Stimulated activated CD8-positive, alpha-beta memory T cell treated with anti-CD3 and anti-CD28 coated beads, Interleukin-15, amount 100 ng/mL, for 48 hours (primary cell): ENCODE measurements at regions not wholly inside any gene's neighbourhood (a gene's known extent, or its start where the extent isn't known, plus 50 kb on each side); places are given as distances from the start of the nearest gene placed in this dataset.
"Not testable (repeated sequence)": the region's sequence is repeated elsewhere in the genome, so short reads cannot be mapped to it uniquely, and the experiment has no call there.

Source experiments
- DNase-seq, 2 donors: peaks; one replicate each; pipeline ENCODE4 v3.0.0-alpha.2; 2020; ENCODE audit warnings: low read depth in 2 of 2

DNA sequence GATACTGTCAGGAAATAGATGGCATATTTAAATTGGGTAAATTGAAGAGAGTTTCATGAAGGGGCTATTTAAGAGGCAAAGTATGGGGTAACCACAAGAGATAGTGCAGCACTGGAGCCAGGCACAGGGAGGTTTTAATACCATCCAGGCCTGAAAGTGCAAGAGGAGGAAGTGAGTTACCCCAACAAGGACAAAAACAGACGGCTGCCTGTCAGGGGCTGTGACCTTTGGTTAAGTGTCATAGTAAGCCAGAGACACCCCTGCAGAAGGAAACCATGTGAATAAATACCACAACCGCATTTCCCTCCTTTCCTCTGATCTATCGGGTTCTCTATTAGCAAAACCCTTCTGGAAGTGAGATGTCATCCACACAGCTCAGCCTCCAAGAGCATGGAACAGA, 122.0 kb upstream of the DHRS4 start:
- peak in 1 of 2 donors; percentile 0 for DNase-seq

DNA sequence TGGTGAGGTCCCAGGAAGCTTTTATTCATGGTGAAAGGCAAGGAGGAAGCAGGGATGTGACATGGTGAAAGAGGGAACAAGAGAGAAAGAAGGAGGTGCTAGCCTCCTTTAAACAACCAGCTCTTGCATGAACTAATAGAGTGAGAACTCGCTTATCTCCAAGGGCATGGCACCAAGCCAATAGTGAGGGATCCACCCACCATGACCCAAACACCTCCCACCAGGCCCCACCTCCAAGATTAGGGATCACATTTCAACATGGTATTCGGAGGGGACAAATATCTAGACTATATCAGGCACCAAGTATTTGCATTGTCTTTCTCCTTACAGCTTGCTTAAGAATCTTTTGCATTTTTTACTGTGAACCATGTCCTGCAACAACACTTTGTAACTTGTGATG, 91.9 kb upstream of the DHRS4 start:
- no peak for DNase-seq

- no peak for DNase-seq
These were observed 91.1 kb upstream of the DHRS4 start for GRCh38 chr14:23862513-23862912.

DNA sequence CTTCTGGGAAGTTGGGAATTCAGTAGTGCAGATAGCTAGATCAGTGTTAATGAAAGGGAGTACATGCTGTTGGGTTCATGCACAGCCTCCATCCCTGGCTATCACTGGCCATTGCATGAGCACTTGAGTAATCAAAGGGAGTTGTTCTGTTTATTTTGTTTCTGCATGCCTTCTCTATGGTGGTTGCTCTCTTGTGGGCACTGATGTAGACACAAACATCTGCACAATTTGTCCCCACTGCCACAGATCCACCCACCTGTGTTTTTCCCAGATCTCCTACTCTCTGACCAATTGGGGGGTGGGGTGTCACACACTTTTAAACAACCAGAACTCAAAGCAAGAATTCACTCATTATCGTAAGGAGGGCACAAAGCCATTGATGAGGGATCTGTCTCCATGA, 89.7 kb upstream of the DHRS4 start:
- DNase-seq: no peak

- DNase-seq: no peak
These were observed 89.3 kb upstream of the DHRS4 start for GRCh38 chr14:23864259-23864658.

- no peak for DNase-seq
These were observed 88.7 kb upstream of the DHRS4 start for GRCh38 chr14:23864861-23865260.

DNA sequence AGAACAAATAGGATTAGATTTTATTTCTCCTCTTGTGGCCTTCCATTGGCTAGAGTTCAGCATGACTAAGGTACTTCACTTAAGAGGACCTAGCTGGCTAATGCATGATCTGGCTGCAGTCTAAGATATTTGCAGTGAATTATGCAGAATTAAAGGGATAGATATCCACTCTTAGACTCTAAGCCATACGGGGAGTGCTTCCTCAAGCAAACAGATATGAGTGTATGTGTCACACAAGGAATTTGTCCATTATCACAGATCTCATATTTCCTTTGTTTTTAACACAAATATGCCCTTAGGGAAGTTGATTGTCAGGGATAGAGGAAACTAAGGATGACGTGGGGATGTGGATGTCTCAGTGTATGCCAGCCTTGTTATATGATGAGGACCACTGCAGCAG, 88.1 kb upstream of the DHRS4 start:
- DNase-seq: no peak

DNA sequence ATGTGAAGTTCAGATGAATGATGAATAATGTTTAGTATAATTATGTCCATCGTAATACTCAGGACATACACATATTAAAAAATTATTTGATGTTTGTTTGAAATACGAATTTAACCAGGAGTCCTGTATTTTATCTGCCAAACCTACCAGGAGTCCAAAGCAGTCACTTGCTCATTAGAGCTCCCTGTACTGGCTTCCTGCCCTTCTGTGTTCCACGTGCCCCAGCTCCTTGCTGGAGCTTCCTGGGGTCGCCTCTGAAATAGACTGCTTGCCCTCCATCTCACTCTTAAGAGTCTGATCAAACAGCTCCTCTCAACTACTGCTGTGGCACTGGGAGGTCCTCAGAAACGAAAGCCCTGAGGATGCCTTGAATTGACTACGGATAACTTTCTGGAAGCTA, 87.3 kb upstream of the DHRS4 start:
- no peak for DNase-seq

GRCh38 chr14:23869078-23869719, 84.4 kb upstream of the DHRS4 start:
- DNase-seq: no peak

DNA sequence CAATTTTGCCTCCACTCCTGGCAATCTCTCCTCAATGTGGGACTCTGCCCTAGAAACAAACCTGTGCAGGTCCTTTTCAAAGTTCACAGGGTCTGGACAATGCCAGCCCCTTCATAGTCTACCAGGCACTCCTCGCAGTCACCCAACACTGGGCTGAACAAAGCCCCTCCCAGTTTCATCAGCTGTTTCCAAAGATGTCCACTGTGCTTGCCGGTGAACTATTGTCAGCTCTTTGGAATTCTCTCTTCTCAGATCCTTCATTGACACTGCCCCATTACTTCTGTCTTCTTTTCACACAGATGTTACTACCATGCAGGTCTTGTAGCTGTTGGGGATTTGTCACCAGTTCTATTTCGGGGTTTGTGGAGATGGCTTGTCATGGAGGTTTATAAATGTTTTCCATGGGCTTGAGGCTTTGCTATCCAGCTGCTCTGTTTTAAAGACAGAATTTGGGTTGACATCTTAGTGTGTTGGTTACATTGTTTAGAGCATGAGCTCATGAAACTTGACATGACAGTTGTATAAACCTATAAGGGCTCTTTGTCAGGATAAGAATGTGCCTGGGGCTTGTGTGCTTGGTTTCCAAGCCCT, 77.3 kb upstream of the DHRS4 start:
- no peak for DNase-seq

GRCh38 chr14:23877111-23877510, 76.5 kb upstream of the DHRS4 start:
- peak in 1 of 2 donors; percentile 2 for DNase-seq

- no peak for DNase-seq
These were observed 75.9 kb upstream of the DHRS4 start for GRCh38 chr14:23877538-23878180.

GRCh38 chr14:23881282-23881681, 72.3 kb upstream of the DHRS4 start:
- DNase-seq: no peak

DNA sequence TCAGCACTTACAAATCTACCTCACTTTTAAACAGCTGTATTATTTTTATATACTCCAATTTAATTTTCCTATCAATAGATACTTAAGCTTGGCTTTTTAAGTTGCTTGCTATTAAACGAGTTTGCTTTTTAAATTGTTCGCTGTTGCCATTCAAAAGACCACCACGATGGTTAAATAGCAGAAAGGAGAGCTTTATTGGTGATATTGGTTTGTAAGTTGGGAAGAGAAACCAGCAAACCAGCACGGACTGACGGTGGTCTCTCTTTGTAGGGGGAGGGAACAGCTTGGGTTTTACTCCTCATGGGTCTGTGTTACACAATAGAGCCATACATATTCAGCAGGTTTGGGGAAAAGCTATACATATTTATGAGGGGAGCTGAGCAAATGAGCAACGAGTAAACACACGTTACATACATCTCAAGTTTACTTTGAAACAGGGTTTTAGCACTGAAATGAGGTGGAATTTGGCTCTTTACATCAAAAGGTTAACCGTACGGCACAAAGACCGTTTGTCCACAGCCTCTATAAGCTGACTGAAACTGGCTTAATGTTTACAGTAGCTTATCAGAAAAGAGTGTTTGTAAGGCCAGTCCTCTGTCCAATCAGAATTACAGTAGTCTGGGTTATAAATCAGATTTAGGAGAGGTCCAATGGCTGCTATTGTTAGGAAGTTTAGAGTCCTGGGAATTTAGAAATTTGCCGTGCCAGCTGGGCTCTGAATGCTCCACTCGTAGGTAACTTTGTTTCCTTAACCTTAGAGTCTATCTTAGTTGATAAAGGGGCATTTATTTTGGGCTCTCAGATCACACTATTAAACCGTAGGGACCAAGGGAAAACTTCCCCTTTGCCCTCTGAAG, 69.7 kb upstream of the DHRS4 start:
- no peak for DNase-seq

DNA sequence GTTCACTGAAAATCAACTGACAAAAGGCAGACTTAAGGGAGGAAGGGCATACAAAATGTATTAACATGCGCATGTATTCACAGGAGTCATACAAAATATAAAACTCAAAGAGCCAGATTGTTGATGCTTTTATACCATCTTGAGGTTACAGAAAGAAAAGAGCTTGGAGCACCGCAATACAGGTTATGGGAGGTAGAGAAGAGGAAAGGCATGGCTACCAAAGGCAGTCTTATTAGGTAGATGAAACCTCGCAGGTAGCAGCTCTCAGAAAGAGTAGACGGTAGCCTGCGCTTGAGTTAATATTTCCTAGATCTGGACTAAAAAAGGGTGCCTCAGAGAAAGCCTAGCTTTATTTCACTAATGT, 69.0 kb upstream of the DHRS4 start:
- DNase-seq: no peak

DNA sequence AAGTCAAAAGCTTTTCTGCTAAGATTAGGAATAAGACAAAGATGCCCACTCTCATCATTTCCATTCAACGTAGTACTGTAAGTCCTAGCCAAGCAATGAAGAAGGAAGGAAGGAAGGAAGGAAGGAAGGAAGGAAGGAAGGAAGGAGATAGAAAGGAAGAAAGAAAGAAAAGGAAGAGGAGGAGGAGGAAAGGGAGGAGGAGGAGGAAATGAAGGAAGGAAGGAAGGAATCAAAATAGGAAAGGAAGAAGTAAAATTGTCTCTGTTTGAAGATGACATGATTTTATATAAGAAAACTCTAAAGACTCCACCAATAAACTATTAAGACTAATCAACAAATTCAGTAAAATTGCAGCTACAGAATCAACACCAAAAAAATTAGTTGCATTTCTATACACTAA, 66.0 kb upstream of the DHRS4 start:
- DNase-seq: no peak

DNA sequence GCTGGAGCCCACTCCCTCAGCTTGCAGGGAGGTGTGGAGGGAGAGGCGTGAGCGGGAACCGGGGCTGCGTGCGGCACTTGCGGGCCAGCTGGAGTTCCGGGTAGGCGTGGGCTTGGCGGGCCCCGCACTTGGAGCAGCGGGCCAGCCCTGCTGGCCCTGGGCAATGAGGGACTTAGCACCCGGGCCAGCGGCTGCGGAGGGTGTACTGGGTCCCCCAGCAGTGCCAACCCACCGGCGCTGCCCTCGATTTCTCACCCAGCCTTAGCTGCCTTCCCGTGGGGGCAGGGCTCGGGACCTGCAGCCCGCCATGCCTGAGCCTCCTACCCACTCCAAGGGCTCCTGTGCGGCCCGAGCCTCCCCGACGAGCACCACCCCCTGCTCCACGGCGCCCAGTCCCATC, 61.9 kb upstream of the DHRS4 start:
- DNase-seq: not testable (repeated sequence)

- not testable (repeated sequence) for DNase-seq
These were observed 61.3 kb upstream of the DHRS4 start for GRCh38 chr14:23892289-23892688.

DNA sequence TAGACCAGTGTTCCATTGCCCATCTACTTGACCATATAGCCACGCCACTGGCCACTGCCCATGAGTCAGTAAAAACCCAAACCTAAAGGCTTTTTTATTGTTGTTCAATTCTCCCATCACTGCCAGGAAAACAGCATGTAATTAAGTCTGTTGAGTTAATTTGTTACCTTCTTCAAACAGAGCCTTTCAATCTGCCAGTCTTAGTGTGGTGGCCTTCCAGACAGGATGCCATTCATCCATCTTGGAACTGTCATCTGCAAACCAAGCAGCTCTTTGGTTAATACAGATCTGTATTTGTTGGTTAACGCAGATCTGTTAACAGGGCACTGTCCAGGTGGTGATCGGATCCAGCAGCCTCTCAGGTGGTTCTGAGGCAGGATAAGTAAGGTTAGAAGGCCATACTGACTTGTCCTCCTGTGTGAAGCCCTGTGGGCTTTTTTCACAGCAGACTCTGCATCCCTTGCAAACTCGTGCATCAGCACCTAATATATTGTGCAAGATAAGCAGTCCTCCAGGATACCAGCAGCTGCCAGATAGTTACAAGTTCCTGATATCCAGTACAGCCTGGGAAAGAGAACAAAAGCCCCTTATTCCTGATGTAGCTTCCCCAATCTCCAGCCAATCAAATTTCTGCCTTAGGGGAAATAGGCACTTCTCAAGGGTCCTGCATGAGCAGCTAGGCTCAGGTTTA, 59.1 kb upstream of the DHRS4 start:
- DNase-seq: no peak

GRCh38 chr14:23895053-23895419, 58.5 kb upstream of the DHRS4 start:
- DNase-seq: no peak

GRCh38 chr14:23895480-23895879, 58.1 kb upstream of the DHRS4 start:
- no peak for DNase-seq

DNA sequence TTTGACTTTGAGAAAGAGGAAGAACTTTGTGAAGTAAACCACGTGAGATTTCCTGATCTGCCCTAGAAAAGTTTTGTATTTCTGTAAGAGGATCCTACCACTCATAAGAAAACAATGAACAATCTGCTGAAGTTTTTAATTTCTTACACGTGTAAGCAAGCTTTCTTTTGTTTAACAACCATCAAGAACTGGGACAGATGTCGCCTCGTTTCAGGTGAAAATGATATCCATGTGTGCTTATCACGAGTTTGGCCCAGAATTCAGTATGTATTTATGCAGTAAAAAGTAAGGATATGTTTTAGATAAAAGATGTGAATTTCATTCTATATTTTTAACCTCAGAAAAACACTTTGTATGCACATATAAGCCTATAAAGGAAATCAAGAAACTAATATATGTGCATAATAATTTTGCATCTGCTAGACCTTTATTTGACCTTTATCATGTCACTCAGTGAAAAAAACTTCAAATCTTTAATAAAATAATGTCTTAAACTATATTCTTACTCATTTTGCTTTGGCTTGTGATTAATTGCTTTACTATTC, 56.9 kb upstream of the DHRS4 start:
- DNase-seq: no peak
